ENCODE measurements at regions not wholly inside any gene's neighbourhood (a gene's known extent, or its start where the extent isn't known, plus 50 kb on each side); places are given as distances from the start of the nearest gene placed in this dataset.

DNA sequence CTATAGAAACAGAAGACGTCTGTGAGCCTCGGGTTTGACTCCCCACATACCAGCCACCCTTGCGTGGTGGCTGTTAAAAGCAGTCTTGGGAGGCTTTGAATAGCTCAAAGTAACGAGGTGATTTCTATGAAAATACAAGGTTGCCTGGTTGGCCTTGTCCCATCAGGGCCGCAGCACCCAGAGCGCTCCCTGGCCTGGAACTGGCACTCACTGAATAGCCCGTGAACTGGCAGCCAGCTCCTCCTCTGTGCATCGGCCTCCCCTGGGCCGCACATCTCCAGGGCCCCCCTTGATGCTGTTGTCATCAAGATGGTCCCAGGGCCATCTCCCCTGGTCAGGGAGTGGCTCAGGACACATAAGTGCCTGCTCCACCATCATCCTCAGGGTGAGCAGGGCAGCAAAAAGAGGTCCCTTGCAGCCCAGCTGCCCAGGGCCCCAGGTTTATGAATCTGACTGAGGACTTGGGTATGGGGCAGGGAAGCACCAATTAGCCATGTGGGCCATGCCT, 144.6 kb upstream of the PPP1R26 start:
- TF ChIP-seq POLR2AphosphoS5 (IDR thresholded peaks at IDR 0.05; ENCODE audit: low read depth, low read length) (no peak), POLR2A (IDR thresholded peaks at IDR 0.05; ENCODE audit: low read depth, low read length) (no peak), TAF1 (IDR thresholded peaks at IDR 0.05; ENCODE audit: borderline replicate concordance, low read depth, low read length) (no peak)
- no peak for FAIRE-seq
- no peak for DNase-seq (ENCODE audit: insufficient read length)

DNA sequence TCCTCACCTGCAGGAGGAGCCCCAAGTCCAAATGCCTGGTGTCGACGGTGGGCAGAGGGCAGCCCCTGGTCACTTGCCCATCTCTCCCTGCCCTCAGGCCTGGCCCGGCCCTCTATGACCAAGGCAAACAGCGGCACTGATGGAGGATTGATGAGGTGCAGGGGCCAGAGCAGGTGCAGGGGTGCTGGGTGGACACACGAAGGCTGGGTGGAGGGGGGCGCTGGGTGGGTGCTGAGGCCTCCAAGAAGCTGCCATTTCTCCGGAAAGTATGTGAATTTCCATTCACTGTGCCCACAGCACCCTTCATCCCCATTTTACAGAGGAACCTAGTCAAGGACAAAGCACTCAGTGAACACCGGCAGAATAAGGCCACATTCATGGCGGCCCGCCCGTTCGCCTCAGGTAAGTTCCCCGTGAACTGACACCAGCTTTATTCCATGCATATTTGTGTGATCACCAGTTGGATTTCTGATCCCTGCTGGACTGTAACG, 143.8 kb upstream of the PPP1R26 start:
- DNase-seq (ENCODE audit: insufficient read length), result no peak
- no peak for FAIRE-seq
- no peak for TF ChIP-seq POLR2AphosphoS5 (IDR thresholded peaks at IDR 0.05; ENCODE audit: low read depth, low read length)
- no peak for TF ChIP-seq POLR2A (IDR thresholded peaks at IDR 0.05; ENCODE audit: low read depth, low read length)
- no peak for TF ChIP-seq TAF1 (IDR thresholded peaks at IDR 0.05; ENCODE audit: borderline replicate concordance, low read depth, low read length)

DNA sequence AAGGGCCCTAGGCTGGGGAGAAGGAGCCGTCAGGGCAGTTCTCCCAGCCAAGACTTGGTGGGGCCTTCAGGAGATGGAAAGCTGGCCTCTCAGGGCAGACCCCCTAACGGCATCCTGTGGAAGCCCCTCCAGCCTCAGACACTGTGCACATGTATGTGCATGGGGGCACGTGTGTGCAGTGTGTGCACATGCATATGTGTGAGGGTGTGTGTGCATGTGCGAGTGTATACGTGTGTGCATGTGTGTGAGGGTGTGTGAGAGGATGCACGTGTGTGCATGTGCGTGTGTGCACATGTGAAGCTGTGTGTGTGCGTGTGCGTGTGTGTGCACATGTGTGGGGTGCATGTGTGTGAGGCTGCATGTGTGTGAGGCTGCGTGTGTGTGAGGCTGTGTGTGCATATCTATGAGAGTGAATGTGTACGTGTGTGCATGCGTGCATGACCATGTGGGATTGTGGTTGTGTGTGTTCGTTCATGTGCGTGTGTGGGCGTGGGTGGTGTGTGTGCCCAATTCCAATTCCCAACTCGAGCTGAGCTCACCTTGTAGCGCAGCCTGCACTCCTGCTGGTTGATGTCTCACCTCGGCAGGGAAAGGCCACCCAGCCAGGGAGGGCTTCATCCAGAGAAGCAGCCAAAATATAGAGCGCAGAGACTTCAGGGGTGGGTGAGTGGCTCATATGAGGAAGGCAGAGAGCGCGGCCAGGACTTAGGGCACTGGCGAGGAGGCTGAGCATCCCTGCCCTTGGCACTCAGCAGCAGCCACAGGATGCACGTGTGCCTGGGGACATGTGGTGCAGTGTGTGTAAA, 142.7 kb upstream of the PPP1R26 start:
- DNase-seq (ENCODE audit: insufficient read length) (no peak), FAIRE-seq (no peak)
- TF ChIP-seq POLR2AphosphoS5 (IDR thresholded peaks at IDR 0.05; ENCODE audit: low read depth, low read length), result no peak
- TF ChIP-seq TAF1 (IDR thresholded peaks at IDR 0.05; ENCODE audit: borderline replicate concordance, low read depth, low read length), result no peak
- TF ChIP-seq POLR2A (IDR thresholded peaks at IDR 0.05; ENCODE audit: low read depth, low read length), result no peak

GRCh38 chr9:135338546-135338945, 141.0 kb upstream of the PPP1R26 start:
- DNase-seq (ENCODE audit: insufficient read length), result no peak
- FAIRE-seq, result no peak
- no peak for TF ChIP-seq POLR2AphosphoS5 (IDR thresholded peaks at IDR 0.05; ENCODE audit: low read depth, low read length)
- TF ChIP-seq TAF1 (IDR thresholded peaks at IDR 0.05; ENCODE audit: borderline replicate concordance, low read depth, low read length), result no peak
- TF ChIP-seq POLR2A (IDR thresholded peaks at IDR 0.05; ENCODE audit: low read depth, low read length), result no peak

DNA sequence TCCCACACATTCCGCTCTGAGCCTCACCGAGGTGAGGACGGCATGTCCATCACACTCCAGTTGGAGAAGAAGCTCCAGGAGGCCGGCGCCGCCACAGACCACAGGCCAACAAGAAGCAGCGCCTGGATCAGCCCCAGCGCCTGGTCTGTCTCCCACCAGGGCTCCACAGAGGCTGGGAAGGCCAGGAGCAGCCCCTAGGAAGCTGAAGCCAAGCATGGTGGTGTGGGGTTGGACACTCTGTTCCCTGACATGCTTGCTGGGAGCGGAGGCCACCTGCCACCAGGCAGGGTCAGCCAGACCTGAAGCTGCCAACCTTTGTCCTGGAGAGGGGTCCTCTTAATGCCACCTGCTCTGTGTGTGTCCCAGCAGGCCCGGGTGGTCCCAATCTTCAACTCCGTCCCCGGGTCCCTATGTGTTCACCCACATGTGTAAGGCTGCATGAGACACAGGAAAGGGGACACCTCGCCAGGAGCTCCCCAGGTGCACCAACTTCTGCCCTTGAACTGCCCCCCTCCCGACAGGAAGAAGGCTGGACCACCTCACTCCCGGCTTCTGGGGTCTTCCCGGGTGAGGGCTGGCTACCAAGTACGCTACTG, 140.1 kb upstream of the PPP1R26 start:
- FAIRE-seq, result no peak
- TF ChIP-seq POLR2A (IDR thresholded peaks at IDR 0.05; ENCODE audit: low read depth, low read length), result no peak
- TF ChIP-seq TAF1 (IDR thresholded peaks at IDR 0.05; ENCODE audit: borderline replicate concordance, low read depth, low read length), result no peak
- DNase-seq (ENCODE audit: insufficient read length), result peak; percentile 13

- DNase-seq (ENCODE audit: insufficient read length), result no peak
- FAIRE-seq, result no peak
- TF ChIP-seq POLR2AphosphoS5 (IDR thresholded peaks at IDR 0.05; ENCODE audit: low read depth, low read length) (no peak), TAF1 (IDR thresholded peaks at IDR 0.05; ENCODE audit: borderline replicate concordance, low read depth, low read length) (no peak), POLR2A (IDR thresholded peaks at IDR 0.05; ENCODE audit: low read depth, low read length) (no peak)
Observed at GRCh38 chr9:135340143-135340655, 139.4 kb upstream of the PPP1R26 start.

DNA sequence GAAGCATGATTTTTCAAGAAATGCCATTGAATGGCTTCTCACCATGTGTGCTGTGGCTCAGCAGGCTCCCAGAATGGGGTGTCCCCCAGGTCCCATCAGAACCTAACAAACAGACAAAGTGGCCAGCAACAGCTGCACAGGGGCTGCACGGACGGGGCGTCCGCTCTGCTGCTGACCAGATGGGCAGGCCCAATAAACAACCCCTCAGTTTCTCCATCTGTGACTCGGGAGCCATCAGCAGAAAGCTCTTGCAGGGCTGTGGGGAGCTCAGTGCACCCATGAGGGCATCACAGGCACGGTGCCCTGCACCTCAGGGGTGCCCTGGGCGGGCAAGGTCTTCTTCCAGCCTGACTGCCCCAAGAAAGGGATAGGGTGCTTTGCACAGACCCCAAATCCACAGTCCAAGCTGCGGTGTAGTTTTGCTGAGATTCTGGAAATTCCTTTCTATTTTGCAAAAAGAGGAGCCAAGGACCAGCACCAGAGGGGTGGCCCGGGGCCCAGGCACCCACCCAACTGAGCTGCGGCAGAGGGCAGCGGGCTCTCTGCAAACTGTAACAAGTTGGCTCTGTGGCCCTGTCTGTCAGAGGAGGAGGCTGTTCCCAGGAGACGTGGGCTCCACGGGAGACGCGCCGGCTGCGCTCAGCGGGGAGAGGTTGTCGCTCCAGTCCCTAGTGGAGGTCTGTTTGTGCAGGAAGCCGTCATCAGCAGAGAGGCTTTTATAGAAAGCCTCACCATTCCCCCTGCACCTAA, 138.7 kb upstream of the PPP1R26 start:
- FAIRE-seq, result no peak
- no peak for TF ChIP-seq POLR2A (IDR thresholded peaks at IDR 0.05; ENCODE audit: low read depth, low read length)

DNA sequence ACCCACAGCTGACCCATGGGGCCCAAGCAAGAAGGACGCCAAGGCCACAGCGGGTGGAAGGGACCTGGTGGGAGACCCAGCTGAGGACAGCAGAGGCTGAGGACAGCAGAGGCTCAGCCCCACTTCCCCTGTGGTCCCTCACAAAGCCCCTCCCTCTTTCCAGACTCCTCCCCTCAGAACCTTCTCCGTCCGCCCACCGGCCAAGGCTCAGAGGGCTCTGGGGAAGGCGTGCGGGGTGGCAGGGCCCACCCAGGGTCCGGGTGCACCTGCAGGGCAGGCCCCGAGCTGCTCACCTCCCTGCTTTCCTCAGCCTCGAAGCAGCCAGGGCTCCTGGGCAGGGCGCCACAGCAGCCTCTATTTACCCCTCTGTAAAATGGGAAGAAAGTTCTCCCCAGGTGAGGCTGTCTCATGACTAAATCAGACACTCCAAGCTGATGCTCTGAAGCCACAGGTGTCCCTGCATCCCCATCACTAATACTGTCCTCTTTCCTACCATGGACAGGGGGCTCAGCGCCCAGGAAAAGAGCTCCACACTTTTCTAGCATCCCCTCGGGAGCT, 137.9 kb upstream of the PPP1R26 start:
- FAIRE-seq (no peak), DNase-seq (ENCODE audit: insufficient read length) (no peak)
- TF ChIP-seq POLR2A (IDR thresholded peaks at IDR 0.05; ENCODE audit: low read depth, low read length) (no peak), POLR2AphosphoS5 (IDR thresholded peaks at IDR 0.05; ENCODE audit: low read depth, low read length) (no peak), TAF1 (IDR thresholded peaks at IDR 0.05; ENCODE audit: borderline replicate concordance, low read depth, low read length) (no peak)

More for the DNA sequence above, 138.7 kb upstream of the PPP1R26 start:
- peak; percentile 6 for DNase-seq (ENCODE audit: insufficient read length)

DNA sequence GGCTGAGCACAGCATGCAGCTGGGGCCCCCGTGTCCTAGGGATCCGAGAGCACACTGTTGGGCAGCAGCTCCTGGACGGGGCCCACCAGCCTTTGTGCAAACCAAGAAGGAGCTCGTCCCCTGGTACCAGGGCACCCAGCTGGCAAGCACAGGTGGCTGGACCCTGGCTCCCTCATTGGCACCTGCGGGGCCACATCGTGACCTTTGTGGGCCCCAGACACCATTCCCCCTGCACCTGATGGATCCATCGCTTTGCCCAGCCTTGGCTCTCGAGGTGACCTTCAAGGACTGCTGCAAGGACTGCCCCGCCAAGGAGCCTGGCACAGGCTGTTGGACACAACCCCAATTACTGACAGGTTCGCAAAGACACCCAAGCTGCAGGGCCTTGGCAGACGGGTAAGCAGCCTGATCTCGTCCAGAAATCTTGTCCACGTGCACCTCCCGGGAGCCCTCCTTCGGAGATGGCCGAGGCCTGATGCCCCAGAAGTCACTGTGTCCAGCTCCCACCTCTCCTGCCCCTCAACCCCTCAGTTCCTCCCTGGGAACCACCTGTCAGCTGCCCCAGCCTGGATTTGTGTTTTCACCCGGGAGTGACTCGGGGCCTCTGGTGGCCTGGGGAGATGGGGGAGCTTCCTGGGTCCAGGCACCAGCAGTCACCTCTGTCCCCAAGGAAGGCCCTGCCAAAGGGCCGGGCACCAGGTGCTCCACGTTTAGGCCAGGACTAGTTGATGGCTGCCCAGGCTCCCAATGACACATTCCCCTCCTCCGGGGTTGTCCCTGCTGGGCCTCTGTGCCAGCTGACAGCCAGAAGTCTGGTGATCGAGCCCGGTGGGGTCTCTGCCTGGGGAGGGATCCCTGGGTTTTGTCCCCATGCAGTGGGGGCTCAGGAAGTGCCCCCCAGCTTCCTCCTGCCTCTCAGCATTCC, 137.1 kb upstream of the PPP1R26 start:
- no peak for TF ChIP-seq POLR2AphosphoS5 (IDR thresholded peaks at IDR 0.05; ENCODE audit: low read depth, low read length)
- no peak for TF ChIP-seq TAF1 (IDR thresholded peaks at IDR 0.05; ENCODE audit: borderline replicate concordance, low read depth, low read length)
- no peak for TF ChIP-seq POLR2A (IDR thresholded peaks at IDR 0.05; ENCODE audit: low read depth, low read length)
- FAIRE-seq (no peak), DNase-seq (ENCODE audit: insufficient read length) (no peak)

DNA sequence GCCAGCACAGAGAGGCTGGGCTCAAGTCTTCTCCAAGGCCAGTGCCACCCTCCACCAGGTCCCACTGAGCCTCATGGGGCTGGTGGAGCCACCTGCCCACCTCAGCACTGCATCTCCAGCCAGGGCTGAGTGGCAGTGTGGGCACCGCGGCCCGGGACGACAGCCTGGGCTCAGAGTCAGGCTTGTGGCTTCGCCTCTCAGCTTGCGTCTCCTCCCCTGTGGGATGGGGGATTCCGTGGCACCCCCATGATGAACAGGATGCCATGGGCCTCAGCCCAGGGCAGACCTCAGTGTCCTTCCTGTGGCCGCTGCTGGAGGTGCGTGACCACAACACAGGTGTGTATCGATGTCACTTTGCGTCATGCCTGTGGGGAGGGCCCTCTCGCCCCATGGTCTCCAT, 136.4 kb upstream of the PPP1R26 start:
- no peak for FAIRE-seq
- no peak for DNase-seq (ENCODE audit: insufficient read length)
- TF ChIP-seq POLR2AphosphoS5 (IDR thresholded peaks at IDR 0.05; ENCODE audit: low read depth, low read length), result no peak
- TF ChIP-seq TAF1 (IDR thresholded peaks at IDR 0.05; ENCODE audit: borderline replicate concordance, low read depth, low read length), result no peak
- TF ChIP-seq POLR2A (IDR thresholded peaks at IDR 0.05; ENCODE audit: low read depth, low read length), result no peak

Measured in GM12892 (cell line).